ENCODE measurements at regions not wholly inside any gene's neighbourhood (a gene's known extent, or its start where the extent isn't known, plus 50 kb on each side); places are given as distances from the start of the nearest gene placed in this dataset.

DNA sequence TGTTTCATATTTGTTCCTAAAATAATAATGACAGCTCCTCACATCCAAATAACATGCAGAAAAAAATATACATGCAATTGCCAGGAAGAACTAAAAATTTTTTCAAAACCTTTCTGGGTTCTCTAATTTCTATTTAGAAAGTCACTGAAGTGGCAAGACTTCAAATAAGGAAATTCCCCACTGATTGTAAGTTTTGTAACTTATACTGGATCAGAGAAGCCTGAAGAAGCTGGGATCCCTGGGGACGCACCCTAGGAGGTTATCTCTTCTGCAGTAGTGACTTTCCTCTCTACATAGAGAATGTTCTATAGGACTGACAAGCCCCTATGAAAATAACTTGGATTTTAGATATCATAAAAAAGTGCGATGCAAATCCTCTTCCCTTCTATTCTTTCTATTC, 182.6 kb downstream of the MRPL39 start:
- Mint-ChIP-seq H3K4me3 (peak overlapping the region; percentile 61), H3K4me1 (peaks cover 62% of the 10 kb centered on the region)
- CTCF ChIA-PET: interaction anchor here (0.6 to 7.7 kb wide), 4 partner anchors 18 to 182 kb away, joined by 3 to 48 read pairs (median 10); partner anchors contain the start of gene MRPL39

GRCh38 chr21:25424048-25424447, 183.2 kb downstream of the MRPL39 start:
- peak overlapping the region; percentile 42 to 77 for H3K27ac ChIP-seq (ENCODE audit: low read length in 2 of 2)
- intact Hi-C loops (cut with micrococcal nuclease): loop anchor here (1.0 to 10.0 kb wide), 3 partner anchors 33 to 311 kb away; partner anchors contain the start of genes ATP5PF and GABPA
- no peaks in the 10 kb centered on the region for H3K36me3 ChIP-seq (replicated peaks in 1 of 2; ENCODE audit: control extremely low read depth in 1 of 2, control insufficient read depth in 1 of 2, extremely low read depth in 1 of 2, insufficient read depth in 2 of 2, low read length in 1 of 2)
- POLR2A ChIA-PET: no interaction called here
- Mint-ChIP-seq H3K4me1 (peaks cover 59% of the 10 kb centered on the region), H3K27ac (peak overlapping the region; percentile 67), H3K4me3 (peak overlapping the region; percentile 61), H3K27me3 (no peaks in the 10 kb centered on the region), H3K9me3 (ENCODE audit: insufficient read depth) (no peaks in the 10 kb centered on the region)
- no peaks in the 10 kb centered on the region for H3K79me2 ChIP-seq (ENCODE audit: control insufficient read depth, insufficient read depth, low read length)
- peak overlapping the region; percentile 65 for H3K4me2 ChIP-seq (replicated peaks; ENCODE audit: low read depth, low read length, poor library complexity, severe bottlenecking)
- peak; percentile 31 for ATAC-seq (ENCODE audit: low read depth)
- H3K9ac ChIP-seq (ENCODE audit: low read length): peak overlapping the region; percentile 46
- CTCF ChIA-PET: interaction anchor here (1.2 to 7.7 kb wide), 4 partner anchors 138 to 183 kb away, joined by 3 to 48 read pairs (median 10); partner anchors contain the start of gene MRPL39
- peak overlapping the region in 1 of 5 experiments; percentile 54 for H3K4me3 ChIP-seq (ENCODE audit: control extremely low read depth in 1 of 5, extremely low read depth in 1 of 5, insufficient read depth in 1 of 5, low read depth in 2 of 5, low read length in 4 of 5)
- H3K4me1 ChIP-seq (ENCODE audit: control insufficient read depth in 2 of 2, insufficient read depth in 2 of 2, low read length in 2 of 2): peaks cover 37 to 55% of the 10 kb centered on the region in 2 donors
- no peak overlapping the region for H2AFZ ChIP-seq (ENCODE audit: insufficient read depth, low read depth, low read length, poor library complexity, severe bottlenecking)
- no peaks in the 10 kb centered on the region for H4K20me1 ChIP-seq (ENCODE audit: control insufficient read depth, insufficient read depth, low read length, poor library complexity, severe bottlenecking)
- peaks cover 0 to 3% (median 0%) of the 10 kb centered on the region in 3 donors for H3K9me3 ChIP-seq (ENCODE audit: control extremely low read depth in 1 of 3, control insufficient read depth in 2 of 3, insufficient read depth in 1 of 3, low read length in 2 of 3)
- peak; percentile 68 for DNase-seq
- TF ChIP-seq, protein P1, sequence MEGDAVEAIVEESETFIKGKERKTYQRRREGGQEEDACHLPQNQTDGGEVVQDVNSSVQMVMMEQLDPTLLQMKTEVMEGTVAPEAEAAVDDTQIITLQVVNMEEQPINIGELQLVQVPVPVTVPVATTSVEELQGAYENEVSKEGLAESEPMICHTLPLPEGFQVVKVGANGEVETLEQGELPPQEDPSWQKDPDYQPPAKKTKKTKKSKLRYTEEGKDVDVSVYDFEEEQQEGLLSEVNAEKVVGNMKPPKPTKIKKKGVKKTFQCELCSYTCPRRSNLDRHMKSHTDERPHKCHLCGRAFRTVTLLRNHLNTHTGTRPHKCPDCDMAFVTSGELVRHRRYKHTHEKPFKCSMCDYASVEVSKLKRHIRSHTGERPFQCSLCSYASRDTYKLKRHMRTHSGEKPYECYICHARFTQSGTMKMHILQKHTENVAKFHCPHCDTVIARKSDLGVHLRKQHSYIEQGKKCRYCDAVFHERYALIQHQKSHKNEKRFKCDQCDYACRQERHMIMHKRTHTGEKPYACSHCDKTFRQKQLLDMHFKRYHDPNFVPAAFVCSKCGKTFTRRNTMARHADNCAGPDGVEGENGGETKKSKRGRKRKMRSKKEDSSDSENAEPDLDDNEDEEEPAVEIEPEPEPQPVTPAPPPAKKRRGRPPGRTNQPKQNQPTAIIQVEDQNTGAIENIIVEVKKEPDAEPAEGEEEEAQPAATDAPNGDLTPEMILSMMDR (IDR thresholded peaks at IDR 0.05): no peak
- TF ChIP-seq EZH2 (IDR thresholded peaks at IDR 0.05; ENCODE audit: borderline replicate concordance, insufficient read depth, low read depth, low read length, poor library complexity, severe bottlenecking): no peak
- no CpG with 5 or more reads among the region's 4 CpGs for WGBS (ENCODE audit: insufficient coverage)
- no peaks in the 10 kb centered on the region for H3K27me3 ChIP-seq (replicated peaks in 1 of 4; ENCODE audit: control extremely low read depth in 1 of 4, control insufficient read depth in 3 of 4, insufficient read depth in 4 of 4, low read length in 3 of 4)

More for the DNA sequence above, 182.6 kb downstream of the MRPL39 start:
- Histone ChIP-seq H2AFZ (ENCODE audit: insufficient read depth, low read depth, low read length, poor library complexity, severe bottlenecking) (no peak overlapping the region), H3K9me3 (ENCODE audit: control extremely low read depth in 1 of 3, control insufficient read depth in 2 of 3, insufficient read depth in 1 of 3, low read length in 2 of 3) (peaks cover 0 to 3% (median 0%) of the 10 kb centered on the region in 3 donors), H3K4me1 (ENCODE audit: control insufficient read depth in 2 of 2, insufficient read depth in 2 of 2, low read length in 2 of 2) (peaks cover 37 to 55% of the 10 kb centered on the region in 2 donors), H3K79me2 (ENCODE audit: control insufficient read depth, insufficient read depth, low read length) (no peaks in the 10 kb centered on the region), H3K4me3 (ENCODE audit: control extremely low read depth in 1 of 5, extremely low read depth in 1 of 5, insufficient read depth in 1 of 5, low read depth in 2 of 5, low read length in 4 of 5) (peak overlapping the region in 2 of 5 experiments; percentile 4 to 54), H3K27me3 (replicated peaks in 1 of 4; ENCODE audit: control extremely low read depth in 1 of 4, control insufficient read depth in 3 of 4, insufficient read depth in 4 of 4, low read length in 3 of 4) (no peaks in the 10 kb centered on the region), H3K4me2 (replicated peaks; ENCODE audit: low read depth, low read length, poor library complexity, severe bottlenecking) (peak overlapping the region; percentile 65), H3K9ac (ENCODE audit: low read length) (peak overlapping the region; percentile 46), H3K36me3 (replicated peaks in 1 of 2; ENCODE audit: control extremely low read depth in 1 of 2, control insufficient read depth in 1 of 2, extremely low read depth in 1 of 2, insufficient read depth in 2 of 2, low read length in 1 of 2) (no peaks in the 10 kb centered on the region), H4K20me1 (ENCODE audit: control insufficient read depth, insufficient read depth, low read length, poor library complexity, severe bottlenecking) (no peaks in the 10 kb centered on the region), H3K27ac (ENCODE audit: low read length in 2 of 2) (peak overlapping the region; percentile 42 to 77)
- intact Hi-C loops (cut with micrococcal nuclease): loop anchor here (1.0 to 10.0 kb wide), 3 partner anchors 33 to 310 kb away; partner anchors contain the start of genes ATP5PF and GABPA
- TF ChIP-seq, protein P1 (IDR thresholded peaks at IDR 0.05): no peak
- TF ChIP-seq EZH2 (IDR thresholded peaks at IDR 0.05; ENCODE audit: borderline replicate concordance, insufficient read depth, low read depth, low read length, poor library complexity, severe bottlenecking): no peak
- POLR2A ChIA-PET: no interaction called here
- peak; percentile 40 for ATAC-seq (ENCODE audit: low read depth)
- peak overlapping the region; percentile 67 for H3K27ac Mint-ChIP-seq
- H3K27me3 Mint-ChIP-seq: no peaks in the 10 kb centered on the region
- H3K9me3 Mint-ChIP-seq (ENCODE audit: insufficient read depth): no peaks in the 10 kb centered on the region
- peak; percentile 58 for DNase-seq
- no CpG with 5 or more reads among the region's 2 CpGs for WGBS (ENCODE audit: insufficient coverage)

All from B cell (primary cell).